Uterus (tissue), 3 donors: ENCODE measurements at regions not wholly inside any gene's neighbourhood (a gene's known extent, or its start where the extent isn't known, plus 50 kb on each side); places are given as distances from the start of the nearest gene placed in this dataset.

Experiments used
- DNase-seq, 2 donors: peaks; one replicate each; pipeline ENCODE4 v3.0.0-alpha.2; 2019 to 2020
- H3K27ac ChIP-seq, 2 donors: fragments of 200-600 bp; sonication (generic); 1 replicate in 1 of 2; 2 replicates in 1 of 2; pipeline ENCODE4 v1.5.1; 2016 to 2018
- H3K27me3 ChIP-seq, 2 donors: fragments of 200-600 bp; sonication (generic); one replicate each; pipeline ENCODE4 v1.5.1; 2018 to 2019; ENCODE audit warnings: control low read depth in 1 of 2
- H3K36me3 ChIP-seq, 2 donors: fragments of 200-600 bp; sonication (generic); one replicate each; pipeline ENCODE4 v1.5.1; 2019; ENCODE audit warnings: control low read depth in 1 of 2
- H3K4me1 ChIP-seq, 2 donors: fragments of 200-600 bp; sonication (generic); one replicate each; pipeline ENCODE4 v1.5.1; 2018 to 2019; ENCODE audit warnings: control low read depth in 1 of 2
- H3K4me3 ChIP-seq, 2 donors: fragments of 200-600 bp; sonication (generic); 1 replicate in 1 of 2; 2 replicates in 1 of 2; pipeline ENCODE4 v1.5.1; 2018 to 2019; ENCODE audit warnings: mild to moderate bottlenecking in 1 of 2
- H3K9me3 ChIP-seq, 2 donors: fragments of 200-600 bp; sonication (generic); one replicate each; pipeline ENCODE4 v1.5.1; 2019; ENCODE audit warnings: control low read depth in 1 of 2
- CTCF ChIP-seq, 4 experiments: fragments of 200-600 bp in 2 of 4; fragments of 450-650 bp in 2 of 4; sonication (generic) in 2 of 4; IDR thresholded peaks; one replicate each; pipeline ENCODE4 v1.5.1; 2016 to 2019; ENCODE audit warnings: antibody characterized with exemption in 4 of 4, mild to moderate bottlenecking in 2 of 4, moderate library complexity in 1 of 4
- POLR2A ChIP-seq, 2 donors: fragments of 450-650 bp; IDR thresholded peaks; one replicate each; pipeline ENCODE4 v1.6.1; 2016; ENCODE audit warnings: antibody characterized with exemption in 2 of 2, mild to moderate bottlenecking in 1 of 2, moderate library complexity in 1 of 2
- intact Hi-C: fragments of 100-400 bp; cut with DNase I; formaldehyde crosslinking; loops from one replicate; pipeline ENCODE4 v1.15.1; 2023; ENCODE audit warnings: low total_unique reads
- donor health status: DM: yes; HTN: yes; CAD: no.

- no peaks in the 10 kb centered on the region for H3K27me3 ChIP-seq
- H3K9me3 ChIP-seq, result peaks cover 0 to 7% of the 10 kb centered on the region in 2 donors
- no peaks in the 10 kb centered on the region for H3K4me1 ChIP-seq
- no peak overlapping the region for H3K4me3 ChIP-seq
- no peak for DNase-seq
- H3K36me3 ChIP-seq, result no peaks in the 10 kb centered on the region
- intact Hi-C loops, result no loop called here
- H3K27ac ChIP-seq, result no peak overlapping the region
- no peak for TF ChIP-seq POLR2A (IDR thresholded peaks at IDR 0.05)
Observed at GRCh38 chr1:45258059-45258650, 51.8 kb upstream of the ZSWIM5 start.

- TF ChIP-seq CTCF (IDR thresholded peaks at IDR 0.05) (no peak), POLR2A (IDR thresholded peaks at IDR 0.05) (no peak)
- Histone ChIP-seq H3K4me3 (no peak overlapping the region), H3K4me1 (no peaks in the 10 kb centered on the region), H3K27ac (no peak overlapping the region), H3K36me3 (no peaks in the 10 kb centered on the region), H3K9me3 (peaks cover 0 to 7% of the 10 kb centered on the region in 2 donors), H3K27me3 (no peaks in the 10 kb centered on the region)
- intact Hi-C loops, result no loop called here
- no peak for DNase-seq
Observed at GRCh38 chr1:45259053-45259452, 52.6 kb upstream of the ZSWIM5 start.

- TF ChIP-seq POLR2A (IDR thresholded peaks at IDR 0.05) (no peak), CTCF (IDR thresholded peaks at IDR 0.05) (no peak)
Observed at GRCh38 chr1:45260244-45260643, 53.8 kb upstream of the ZSWIM5 start.

GRCh38 chr1:45263132-45263531 is 56.7 kb upstream of the ZSWIM5 start:
- Histone ChIP-seq H3K36me3 (no peaks in the 10 kb centered on the region), H3K27ac (no peak overlapping the region), H3K4me3 (no peak overlapping the region), H3K9me3 (peaks cover 0 to 4% of the 10 kb centered on the region in 2 donors), H3K27me3 (no peaks in the 10 kb centered on the region), H3K4me1 (no peaks in the 10 kb centered on the region)
- intact Hi-C loops, result no loop called here
- no peak for TF ChIP-seq CTCF (IDR thresholded peaks at IDR 0.05)
- no peak for TF ChIP-seq POLR2A (IDR thresholded peaks at IDR 0.05)
- DNase-seq, result no peak

More at GRCh38 chr1:45260244-45260643, 53.8 kb upstream of the ZSWIM5 start:
- intact Hi-C loops, result no loop called here
- Histone ChIP-seq H3K36me3 (no peaks in the 10 kb centered on the region), H3K4me1 (no peaks in the 10 kb centered on the region), H3K4me3 (no peak overlapping the region), H3K27me3 (no peaks in the 10 kb centered on the region), H3K9me3 (peaks cover 0 to 7% of the 10 kb centered on the region in 2 donors), H3K27ac (no peak overlapping the region)
- DNase-seq, result no peak

- TF ChIP-seq CTCF (IDR thresholded peaks at IDR 0.05) (no peak), POLR2A (IDR thresholded peaks at IDR 0.05) (no peak)
- Histone ChIP-seq H3K4me3 (no peak overlapping the region), H3K9me3 (no peaks in the 10 kb centered on the region), H3K4me1 (no peaks in the 10 kb centered on the region), H3K27me3 (no peaks in the 10 kb centered on the region), H3K36me3 (no peaks in the 10 kb centered on the region), H3K27ac (peak overlapping the region; percentile 77 to 85)
- intact Hi-C loops, result no loop called here
- no peak for DNase-seq
Observed at GRCh38 chr1:45265244-45265643, 58.8 kb upstream of the ZSWIM5 start.
